GM23338 (cell line): ENCODE measurements at regions not wholly inside any gene's neighbourhood (a gene's known extent, or its start where the extent isn't known, plus 50 kb on each side); places are given as distances from the start of the nearest gene placed in this dataset.

Experiments
- ATAC-seq: fragments of 200-7000 bp; cut with Tn5 transposase; 3 replicates; pipeline ENCODE4 v1.9.1; 2020
- DNase-seq: peaks from one replicate; pipeline ENCODE4 v3.0.0-alpha.2; 2015; ENCODE audit warnings: low spot score
- H2AFZ ChIP-seq: fragments of 200-600 bp; sonication (generic); 2 replicates; pipeline ENCODE4 v1.8.0; 2016; ENCODE audit warnings: antibody characterized with exemption, mild to moderate bottlenecking, moderate library complexity
- H3F3A ChIP-seq: fragments of 200-600 bp; sonication (generic); replicated peaks from 2 replicates; pipeline ENCODE4 v1.8.0; 2017; ENCODE audit warnings: antibody characterized with exemption, mixed run types, low read depth
- H3K27ac ChIP-seq: fragments of 200-600 bp; sonication (generic); 2 replicates; pipeline ENCODE4 v1.6.1; 2016; ENCODE audit warnings: low read depth
- H3K27me3 ChIP-seq: fragments of 200-600 bp; sonication (generic); 2 replicates; pipeline ENCODE4 v1.8.0; 2016; ENCODE audit warnings: mild to moderate bottlenecking, mixed run types, moderate library complexity; ENCODE audit not compliant: insufficient read depth
- H3K36me3 ChIP-seq: fragments of 200-600 bp; sonication (generic); 2 replicates; pipeline ENCODE4 v1.8.0; 2016; ENCODE audit warnings: mild to moderate bottlenecking; ENCODE audit not compliant: insufficient read depth
- H3K4me1 ChIP-seq: fragments of 200-600 bp; sonication (generic); 2 replicates; pipeline ENCODE4 v1.8.0; 2016; ENCODE audit warnings: mild to moderate bottlenecking, moderate library complexity; ENCODE audit not compliant: insufficient read depth
- H3K4me2 ChIP-seq: fragments of 200-600 bp; sonication (generic); 2 replicates; pipeline ENCODE4 v1.7.1; 2017; ENCODE audit warnings: mixed run types
- H3K4me3 ChIP-seq: fragments of 200-600 bp; sonication (generic); 2 replicates; pipeline ENCODE4 v1.6.1; 2016; ENCODE audit warnings: mixed run types
- H3K79me2 ChIP-seq: fragments of 200-600 bp; sonication (generic); replicated peaks from 2 replicates; pipeline ENCODE4 v1.8.0; 2017; ENCODE audit warnings: mild to moderate bottlenecking; ENCODE audit not compliant: insufficient read depth
- H3K9me2 ChIP-seq: fragments of 200-600 bp; sonication (generic); 2 replicates; pipeline ENCODE4 v1.8.0; 2017; ENCODE audit not compliant: insufficient read depth
- H4K20me1 ChIP-seq: fragments of 200-600 bp; sonication (generic); replicated peaks from 2 replicates; pipeline ENCODE4 v1.8.0; 2017; ENCODE audit warnings: mild to moderate bottlenecking; ENCODE audit not compliant: insufficient read depth
- H3K27ac Mint-ChIP-seq: 2 replicates; pipeline ENCODE4 v1.8.0; 2020; ENCODE audit warnings: inconsistent platforms, mild to moderate bottlenecking, moderate library complexity, mixed read lengths
- H3K27me3 Mint-ChIP-seq: 3 replicates; pipeline ENCODE4 v1.8.0; 2022; ENCODE audit warnings: low read depth, mild to moderate bottlenecking, moderate library complexity, mixed read lengths, inconsistent platforms; ENCODE audit not compliant: insufficient read depth, poor library complexity
- H3K36me3 Mint-ChIP-seq: 3 replicates; pipeline ENCODE4 v1.8.0; 2021; ENCODE audit warnings: low read depth, mild to moderate bottlenecking, inconsistent platforms, moderate library complexity, mixed read lengths
- H3K4me1 Mint-ChIP-seq: 3 replicates; pipeline ENCODE4 v1.8.0; 2020; ENCODE audit warnings: mild to moderate bottlenecking, inconsistent platforms, mixed read lengths
- H3K4me3 Mint-ChIP-seq: 3 replicates; pipeline ENCODE4 v1.8.0; 2021; ENCODE audit warnings: moderate library complexity, mild to moderate bottlenecking, inconsistent platforms, mixed read lengths
- H3K9me3 Mint-ChIP-seq: 3 replicates; pipeline ENCODE4 v1.8.0; 2020; ENCODE audit warnings: moderate library complexity, mild to moderate bottlenecking, inconsistent platforms, mixed read lengths
- CREB1 ChIP-seq: fragments of 250-450 bp; sonication (Bioruptor Pico); IDR thresholded peaks from 2 replicates; pipeline ENCODE4 v1.5.0; 2020; ENCODE audit warnings: low read depth, mild to moderate bottlenecking, moderate library complexity
- CTCF ChIP-seq, 2 experiments: fragments of 200-600 bp in 1 of 2; sonication (generic) in 1 of 2; conservative IDR thresholded peaks; 2 replicates each; pipeline versions ENCODE4 v1.5.1 to v1.6.1; 2016 to 2017; ENCODE audit warnings: antibody characterized with exemption in 2 of 2, low read depth in 2 of 2, mild to moderate bottlenecking in 2 of 2, moderate library complexity in 1 of 2
- ETS1 ChIP-seq: IDR thresholded peaks from 2 replicates; pipeline ENCODE4 v1.6.1; 2016; ENCODE audit warnings: antibody characterized with exemption
- EZH2 ChIP-seq: fragments of 200-600 bp; sonication (generic); IDR thresholded peaks from one replicate; pipeline ENCODE4 v1.8.0; 2017; ENCODE audit warnings: antibody characterized with exemption, mild to moderate bottlenecking, low read depth; ENCODE audit not compliant: unreplicated experiment
- EZH2phosphoT487 ChIP-seq: fragments of 200-600 bp; sonication (generic); IDR thresholded peaks from one replicate; pipeline ENCODE4 v1.8.1; 2018; ENCODE audit warnings: antibody characterized with exemption; ENCODE audit not compliant: unreplicated experiment
- JUNB ChIP-seq: IDR thresholded peaks from one replicate; pipeline ENCODE4 v1.6.1; 2016; ENCODE audit warnings: antibody characterized with exemption; ENCODE audit not compliant: unreplicated experiment
- NANOG ChIP-seq: IDR thresholded peaks from 2 replicates; pipeline ENCODE4 v1.6.1; 2016; ENCODE audit warnings: antibody characterized with exemption, borderline replicate concordance
- POLR2AphosphoS5 ChIP-seq: IDR thresholded peaks from 2 replicates; pipeline ENCODE4 v1.6.1; 2016; ENCODE audit warnings: antibody characterized with exemption, low read depth
- STAT1 ChIP-seq: IDR thresholded peaks from one replicate; pipeline ENCODE4 v1.6.1; 2016; ENCODE audit warnings: antibody characterized with exemption; ENCODE audit not compliant: unreplicated experiment
- ZNF114 ChIP-seq: fragments of 250-450 bp; sonication (Bioruptor Pico); IDR thresholded peaks from 2 replicates; pipeline ENCODE4 v1.5.0; 2020; ENCODE audit warnings: mild to moderate bottlenecking, moderate library complexity
- ZNF462 ChIP-seq: fragments of 250-450 bp; sonication (Bioruptor Pico); IDR thresholded peaks from 2 replicates; pipeline ENCODE4 v1.5.0; 2020; ENCODE audit warnings: mild to moderate bottlenecking, moderate library complexity

GRCh38 chr9:120214332-120214731, 365.6 kb downstream of the CDK5RAP2 start:
- H3K79me2 ChIP-seq, result no peaks in the 10 kb centered on the region
- no peak for ATAC-seq
- no peak for DNase-seq
- no peaks in the 10 kb centered on the region for H3K27me3 ChIP-seq
- no peaks in the 10 kb centered on the region for H3K4me1 ChIP-seq
- H2AFZ ChIP-seq, result no peak overlapping the region
- H3K4me2 ChIP-seq, result no peak overlapping the region
- Mint-ChIP-seq H3K27ac (no peak overlapping the region), H3K27me3 (peaks cover 5% of the 10 kb centered on the region), H3K4me3 (no peak overlapping the region), H3K36me3 (no peaks in the 10 kb centered on the region), H3K4me1 (peaks cover 6% of the 10 kb centered on the region; the same call in 2 of the 3 replicates), H3K9me3 (no peaks in the 10 kb centered on the region; the same call in 2 of the 3 replicates)
- H3K4me3 ChIP-seq, result no peak overlapping the region
- peaks cover 9% of the 10 kb centered on the region; the same call in 1 of the 2 replicates for H3K9me2 ChIP-seq
- TF ChIP-seq NANOG (no peak), POLR2AphosphoS5 (no peak), JUNB (no peak), CREB1 (CRISPR knock-in tag) (no peak), ZNF462 (CRISPR knock-in tag) (no peak), ZNF114 (CRISPR knock-in tag) (no peak), EZH2phosphoT487 (no peak), ETS1 (no peak), STAT1 (no peak), CTCF (conservative IDR thresholded peaks at IDR 0.05; ENCODE audit: low read depth in 2 of 2) (no peak), EZH2 (no peak)
- H3K27ac ChIP-seq, result no peak overlapping the region
- H4K20me1 ChIP-seq, result no peaks in the 10 kb centered on the region
- no peaks in the 10 kb centered on the region for H3F3A ChIP-seq
- no peaks in the 10 kb centered on the region for H3K36me3 ChIP-seq
